NCI-H345 treated with DMSO at 0.1 percent for 48 hours (cell line): ENCODE measurements at regions not wholly inside any gene's neighbourhood (a gene's known extent, or its start where the extent isn't known, plus 50 kb on each side); places are given as distances from the start of the nearest gene placed in this dataset.

Experiments used
- DNase-seq: peaks from one replicate; lab custom pipeline; 2025; ENCODE audit not compliant: unreplicated experiment; lab: John Stamatoyannopoulos, UW

DNA sequence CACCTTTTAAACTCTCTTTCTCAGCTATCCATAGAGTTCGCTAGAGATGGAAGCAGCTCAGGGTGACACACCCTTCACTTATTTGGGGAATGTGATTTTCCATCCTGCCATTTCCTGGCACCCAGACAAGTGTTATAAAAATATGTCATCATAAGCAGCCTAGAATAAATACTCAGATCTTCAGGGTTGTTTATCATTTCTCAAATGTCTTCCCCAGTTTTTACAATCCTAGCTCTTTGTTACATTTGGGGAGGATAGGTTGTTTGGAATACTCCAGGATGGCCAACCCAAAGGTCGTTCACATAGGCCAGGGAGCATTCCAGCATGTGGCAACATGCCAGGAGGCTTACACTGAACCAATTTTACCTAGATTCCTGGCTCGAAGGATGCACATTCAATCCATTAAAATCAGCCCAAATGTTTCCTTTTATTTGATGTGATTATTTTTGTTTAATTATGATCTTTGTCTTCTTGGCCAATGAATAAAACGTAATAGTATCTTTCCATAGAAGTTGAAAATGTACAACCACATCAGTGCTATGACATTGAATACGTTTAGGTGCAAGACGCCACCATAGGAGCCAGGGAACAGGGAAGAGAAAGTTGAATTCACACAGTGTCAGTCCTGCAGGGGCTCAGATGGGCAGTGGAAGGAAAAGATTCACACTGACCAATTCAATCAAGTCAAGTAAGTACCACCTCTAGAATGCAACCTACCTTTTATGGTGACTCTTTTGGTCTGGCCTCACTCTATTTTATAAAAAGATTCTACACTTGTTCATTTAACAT, 537.7 kb upstream of the MDFIC2 start:
- no peak for DNase-seq

- DNase-seq, result no peak
Observed at GRCh38 chr3:70840106-70840870, 527.9 kb upstream of the MDFIC2 start.

GRCh38 chr3:70833239-70833960, 521.0 kb upstream of the MDFIC2 start:
- no peak for DNase-seq

- DNase-seq, result no peak
Observed at GRCh38 chr3:70832834-70833205, 520.4 kb upstream of the MDFIC2 start.

GRCh38 chr3:70832089-70832833, 519.8 kb upstream of the MDFIC2 start:
- DNase-seq, result no peak

DNA sequence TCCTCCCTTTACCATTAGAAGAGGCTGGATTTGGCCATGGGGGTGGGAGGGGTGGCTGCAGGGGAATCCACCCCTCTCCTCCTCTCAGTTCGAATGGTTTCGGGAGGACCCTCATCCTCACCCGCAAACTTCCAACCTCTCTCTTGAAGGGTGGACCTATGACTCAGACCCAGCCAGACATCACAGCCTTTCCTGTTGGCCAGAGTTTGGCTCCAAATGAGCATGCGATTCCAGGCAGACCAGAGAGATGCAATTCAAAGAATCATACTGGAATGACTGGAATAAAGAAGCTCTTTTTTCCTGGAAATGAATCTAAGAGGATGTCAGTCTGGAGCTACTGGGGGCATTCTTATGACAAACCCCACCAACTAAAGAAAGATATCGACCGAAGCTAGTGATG, 516.7 kb upstream of the MDFIC2 start:
- DNase-seq, result no peak

DNA sequence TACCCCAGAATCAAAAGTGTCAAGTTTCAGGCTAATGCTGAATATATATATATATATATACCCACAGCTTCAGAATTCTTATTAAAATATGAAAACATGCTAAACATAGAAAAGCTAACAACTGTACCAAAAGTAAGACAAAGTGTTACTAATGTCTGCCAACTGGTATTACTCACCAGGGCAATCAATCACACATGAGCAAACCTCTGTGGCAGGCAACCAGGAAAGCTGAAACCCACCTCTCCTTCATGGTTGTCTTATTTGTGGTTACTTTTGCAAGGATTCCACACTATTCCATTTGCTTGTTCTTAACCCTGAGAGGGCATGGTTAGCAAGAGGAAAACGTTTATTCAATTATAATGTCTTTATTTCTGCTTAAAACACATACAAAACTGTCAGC, 512.3 kb upstream of the MDFIC2 start:
- DNase-seq, result no peak

- DNase-seq, result no peak
Observed at GRCh38 chr3:70824078-70824477, 511.6 kb upstream of the MDFIC2 start.

GRCh38 chr3:70823622-70824021, 511.2 kb upstream of the MDFIC2 start:
- no peak for DNase-seq

DNA sequence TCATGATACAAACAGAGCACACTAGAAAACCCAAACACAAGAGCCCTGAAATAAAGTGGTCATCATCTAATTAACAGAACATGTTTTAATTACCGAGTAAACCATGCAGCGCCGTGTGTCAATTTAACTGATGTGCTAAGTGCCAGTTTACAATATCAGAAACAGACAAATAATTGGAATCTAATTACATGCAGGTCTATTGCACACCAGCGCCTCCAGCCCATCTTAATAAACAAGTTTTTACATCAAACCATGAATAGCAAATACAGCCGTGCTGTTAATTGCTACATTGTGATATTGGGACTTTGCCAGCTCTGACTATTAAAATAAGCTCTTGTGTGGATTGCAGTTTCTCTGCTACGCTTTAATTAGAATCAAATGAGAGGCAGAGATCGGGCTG, 510.2 kb upstream of the MDFIC2 start:
- no peak for DNase-seq

DNA sequence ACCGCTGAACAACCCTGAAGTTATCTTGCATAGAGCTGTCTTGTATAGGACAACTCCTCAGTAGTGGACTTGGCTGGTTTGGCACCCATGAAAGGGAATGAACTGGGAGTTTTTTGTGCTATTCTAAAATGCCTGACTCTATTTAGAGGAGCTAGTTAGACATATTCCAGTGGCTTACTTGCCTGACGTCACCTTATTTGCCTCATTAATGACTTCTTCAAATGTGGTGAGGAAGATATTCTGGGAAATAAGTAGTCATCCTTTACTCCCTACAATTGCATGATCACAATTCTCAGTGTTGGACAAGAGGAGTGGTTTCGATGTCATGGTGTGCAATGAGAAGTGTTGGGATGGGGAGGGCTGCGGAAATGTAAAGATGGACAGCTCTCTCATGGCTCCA, 509.2 kb upstream of the MDFIC2 start:
- no peak for DNase-seq

GRCh38 chr3:70820397-70820796, 508.0 kb upstream of the MDFIC2 start:
- DNase-seq, result no peak

DNA sequence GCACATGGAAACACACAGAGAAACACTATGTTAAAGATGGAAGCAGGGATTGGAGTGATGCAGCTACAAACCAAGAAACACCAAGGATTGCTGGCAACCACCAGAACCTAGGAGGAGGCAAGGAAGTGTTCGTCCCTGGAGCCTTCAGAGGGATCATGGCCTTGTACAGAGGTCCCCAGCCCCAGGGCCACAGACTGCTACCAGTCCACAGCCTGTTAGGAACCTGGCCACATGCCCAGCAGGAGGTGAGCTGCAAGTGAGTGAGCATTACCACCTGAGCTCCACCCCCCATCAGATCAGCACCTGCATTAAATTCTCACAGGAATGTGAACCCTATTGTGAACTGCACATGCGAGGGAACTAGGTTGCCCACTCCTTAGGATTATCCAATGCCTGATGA, 505.7 kb upstream of the MDFIC2 start:
- DNase-seq, result no peak

GRCh38 chr3:70816346-70816745, 503.9 kb upstream of the MDFIC2 start:
- no peak for DNase-seq

- DNase-seq, result no peak
Observed at GRCh38 chr3:70815817-70816216, 503.4 kb upstream of the MDFIC2 start.

DNA sequence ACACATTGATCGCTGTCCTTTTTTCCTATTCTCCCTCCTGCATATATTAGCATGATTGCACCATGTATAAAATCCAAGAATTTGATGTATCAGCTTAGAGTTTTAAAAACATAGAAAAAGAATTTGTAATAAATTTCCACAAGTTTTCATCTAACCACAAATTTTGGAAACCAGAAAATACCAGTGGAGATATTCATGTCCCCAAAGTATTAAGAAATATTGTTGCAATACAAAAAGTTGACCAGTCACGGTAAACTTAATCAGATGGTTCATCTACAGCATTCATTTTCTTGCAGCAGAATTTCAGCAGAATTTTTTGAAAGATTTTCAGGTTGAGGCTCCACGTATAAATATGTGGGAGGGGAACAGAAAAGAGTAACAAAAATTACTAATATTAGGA, 500.9 kb upstream of the MDFIC2 start:
- DNase-seq, result no peak

- DNase-seq, result no peak
Observed at GRCh38 chr3:70811880-70812279, 499.4 kb upstream of the MDFIC2 start.

- DNase-seq, result no peak
Observed at GRCh38 chr3:70808881-70809280, 496.4 kb upstream of the MDFIC2 start.

- no peak for DNase-seq
Observed at GRCh38 chr3:70806556-70806955, 494.1 kb upstream of the MDFIC2 start.

- DNase-seq, result no peak
Observed at GRCh38 chr3:70806021-70806420, 493.6 kb upstream of the MDFIC2 start.
